ENCODE measurements at regions not wholly inside any gene's neighbourhood (a gene's known extent, or its start where the extent isn't known, plus 50 kb on each side); places are given as distances from the start of the nearest gene placed in this dataset.

- TF ChIP-seq CTCF (IDR thresholded peaks at IDR 0.05) = no peak
- no peak for TF ChIP-seq POLR2A (IDR thresholded peaks at IDR 0.05)
Observed at GRCh38 chr2:88281302-88282217, 111.4 kb downstream of the THNSL2 start.

Measured in adrenal gland (tissue), 5 donors.